Cardiac muscle cell (in vitro differentiated cells and primary cell): ENCODE measurements at regions not wholly inside any gene's neighbourhood (a gene's known extent, or its start where the extent isn't known, plus 50 kb on each side); places are given as distances from the start of the nearest gene placed in this dataset.
A peak's percentile ranks its signal among the peaks of the same experiment; 100 is the strongest.
"Not testable (repeated sequence)": the region's sequence is repeated elsewhere in the genome, so short reads cannot be mapped to it uniquely, and the experiment has no call there.

Experiments
- DNase-seq, 2 donors: peaks; one replicate each; pipeline versions ENCODE4 v3.0.0 to v3.0.0-alpha.2; 2010 to 2017; ENCODE audit warnings: low read depth in 1 of 2, low spot score in 1 of 2
- H3K27ac ChIP-seq: fragments of 200-600 bp; sonication (generic); 2 replicates; pipeline ENCODE4 v1.5.1; 2016
- H3K27me3 ChIP-seq: fragments of 200-600 bp; sonication (generic); 2 replicates; pipeline ENCODE4 v1.6.0; 2016; ENCODE audit warnings: control low read depth
- H3K36me3 ChIP-seq: fragments of 200-600 bp; sonication (generic); 2 replicates; pipeline ENCODE4 v1.5.1; 2016; ENCODE audit warnings: control low read depth
- H3K4me1 ChIP-seq: fragments of 200-600 bp; sonication (generic); 2 replicates; pipeline ENCODE4 v1.8.1; 2017; ENCODE audit warnings: low read depth, mild to moderate bottlenecking, mixed run types
- H3K4me3 ChIP-seq: fragments of 200-600 bp; sonication (generic); 2 replicates; pipeline ENCODE4 v1.5.1; 2016; ENCODE audit warnings: mild to moderate bottlenecking
- H3K9me3 ChIP-seq: fragments of 200-600 bp; sonication (generic); 2 replicates; pipeline ENCODE4 v1.5.1; 2017; ENCODE audit warnings: low read depth, mild to moderate bottlenecking, control low read depth
- CTCF ChIP-seq: IDR thresholded peaks from 2 replicates; pipeline ENCODE4 v1.5.1; 2012; ENCODE audit warnings: low read depth, mild to moderate bottlenecking, low read length

GRCh38 chr16:29227751-29228663, 178.5 kb downstream of the NPIPB11 start:
- not testable (repeated sequence) for H3K4me1 ChIP-seq, H3K27me3 ChIP-seq, H3K27ac ChIP-seq, H3K4me3 ChIP-seq, H3K36me3 ChIP-seq, H3K9me3 ChIP-seq
- TF ChIP-seq CTCF, result peak; percentile 32
- peak; percentile 36 to 67 for DNase-seq

GRCh38 chr16:29226782-29227181, 179.7 kb downstream of the NPIPB11 start:
- H3K9me3 ChIP-seq, result no peaks in the 10 kb centered on the region
- no peak for TF ChIP-seq CTCF
- no peaks in the 10 kb centered on the region for H3K27me3 ChIP-seq
- DNase-seq, result no peak
- no peak overlapping the region for H3K27ac ChIP-seq
- no peaks in the 10 kb centered on the region for H3K36me3 ChIP-seq
- H3K4me3 ChIP-seq, result no peak overlapping the region
- no peaks in the 10 kb centered on the region for H3K4me1 ChIP-seq

- not testable (repeated sequence) for H3K4me3 ChIP-seq, H3K4me1 ChIP-seq, H3K27me3 ChIP-seq, DNase-seq, H3K9me3 ChIP-seq, H3K36me3 ChIP-seq, H3K27ac ChIP-seq
Observed at GRCh38 chr16:29224675-29225074, 181.8 kb downstream of the NPIPB11 start.

- H3K27me3 ChIP-seq, H3K4me1 ChIP-seq, DNase-seq, H3K27ac ChIP-seq, H3K4me3 ChIP-seq, H3K36me3 ChIP-seq, H3K9me3 ChIP-seq: not testable (repeated sequence)
Observed at GRCh38 chr16:29222615-29223014, 183.9 kb downstream of the NPIPB11 start.

- not testable (repeated sequence) for H3K27me3 ChIP-seq, DNase-seq
Observed at GRCh38 chr16:29222008-29222407, 184.5 kb downstream of the NPIPB11 start.

GRCh38 chr16:29221281-29221955, 185.1 kb downstream of the NPIPB11 start:
- DNase-seq, result peak in 1 of 2 donors; percentile 87
- H3K4me3 ChIP-seq, H3K9me3 ChIP-seq, H3K27ac ChIP-seq, H3K36me3 ChIP-seq, H3K4me1 ChIP-seq, H3K27me3 ChIP-seq: not testable (repeated sequence)

More at GRCh38 chr16:29222008-29222407, 184.5 kb downstream of the NPIPB11 start:
- H3K4me3 ChIP-seq, H3K9me3 ChIP-seq, H3K36me3 ChIP-seq, H3K27ac ChIP-seq, H3K4me1 ChIP-seq: not testable (repeated sequence)

GRCh38 chr16:29220647-29221191, 185.8 kb downstream of the NPIPB11 start:
- not testable (repeated sequence) for H3K4me1 ChIP-seq, H3K36me3 ChIP-seq, H3K9me3 ChIP-seq, H3K4me3 ChIP-seq, H3K27me3 ChIP-seq, H3K27ac ChIP-seq
- peak in 1 of 2 donors; percentile 91 for DNase-seq

- H3K4me1 ChIP-seq, H3K9me3 ChIP-seq, H3K36me3 ChIP-seq, H3K4me3 ChIP-seq, H3K27me3 ChIP-seq, H3K27ac ChIP-seq: not testable (repeated sequence)
- DNase-seq, result peak in 1 of 2 donors; percentile 59
Observed at GRCh38 chr16:29219966-29220646, 186.4 kb downstream of the NPIPB11 start.

- H3K9me3 ChIP-seq, H3K4me3 ChIP-seq, H3K4me1 ChIP-seq, H3K27ac ChIP-seq, DNase-seq, H3K36me3 ChIP-seq, H3K27me3 ChIP-seq: not testable (repeated sequence)
Observed at GRCh38 chr16:29219562-29219961, 186.9 kb downstream of the NPIPB11 start.

- not testable (repeated sequence) for H3K27ac ChIP-seq, H3K4me1 ChIP-seq, H3K36me3 ChIP-seq, H3K4me3 ChIP-seq, H3K27me3 ChIP-seq, H3K9me3 ChIP-seq, DNase-seq
Observed at GRCh38 chr16:29218649-29219048, 187.9 kb downstream of the NPIPB11 start.

GRCh38 chr16:29218171-29218570, 188.3 kb downstream of the NPIPB11 start:
- DNase-seq, H3K27ac ChIP-seq, H3K4me1 ChIP-seq, H3K36me3 ChIP-seq, H3K9me3 ChIP-seq, H3K27me3 ChIP-seq, H3K4me3 ChIP-seq: not testable (repeated sequence)
